GM10266 (cell line): ENCODE measurements at regions not wholly inside any gene's neighbourhood (a gene's known extent, or its start where the extent isn't known, plus 50 kb on each side); places are given as distances from the start of the nearest gene placed in this dataset.

ENCODE experiments used
- DNase-seq: peaks from one replicate; pipeline ENCODE4 v3.0.0; 2012; ENCODE audit errors: extremely low spot score
- CTCF ChIP-seq: IDR thresholded peaks from 2 replicates; pipeline ENCODE4 v1.5.1; 2012; ENCODE audit warnings: mild to moderate bottlenecking, low read depth; ENCODE audit not compliant: control insufficient read depth, insufficient read depth; ENCODE audit errors: missing control alignments

GRCh38 chr2:129439406-129440302 is 539.8 kb upstream of the RAB6C start:
- no peak for DNase-seq
- TF ChIP-seq CTCF: no peak

GRCh38 chr2:129441610-129442009 is 537.9 kb upstream of the RAB6C start:
- no peak for DNase-seq
- no peak for TF ChIP-seq CTCF

- TF ChIP-seq CTCF: no peak
- DNase-seq: no peak
Observed at GRCh38 chr2:129443235-129443864, 536.1 kb upstream of the RAB6C start.

- no peak for DNase-seq
- no peak for TF ChIP-seq CTCF
Observed at GRCh38 chr2:129443865-129444739, 535.4 kb upstream of the RAB6C start.

- no peak for TF ChIP-seq CTCF
- DNase-seq: no peak
Observed at GRCh38 chr2:129444751-129445150, 534.7 kb upstream of the RAB6C start.

- DNase-seq: no peak
- TF ChIP-seq CTCF: no peak
Observed at GRCh38 chr2:129456691-129457090, 522.8 kb upstream of the RAB6C start.
